HAP-1 (cell line): ENCODE measurements at regions not wholly inside any gene's neighbourhood (a gene's known extent, or its start where the extent isn't known, plus 50 kb on each side); places are given as distances from the start of the nearest gene placed in this dataset.
A peak's percentile ranks its signal among the peaks of the same experiment; 100 is the strongest.

ENCODE experiments used
- DNase-seq, 2 experiments: peaks; one replicate each; pipeline ENCODE4 v3.0.0-alpha.2; 2016 to 2020; ENCODE audit warnings: low spot score in 2 of 2
- H3K27me3 ChIP-seq: fragments of 250-450 bp; sonication (Bioruptor Pico); 2 replicates; pipeline ENCODE4 v1.5.1; 2020; ENCODE audit warnings: low read depth, mild to moderate bottlenecking, moderate library complexity
- H3K36me3 ChIP-seq: fragments of 250-450 bp; sonication (Bioruptor Pico); replicated peaks from 2 replicates; pipeline ENCODE4 v1.5.1; 2020; ENCODE audit warnings: mild to moderate bottlenecking
- H3K4me1 ChIP-seq: fragments of 250-450 bp; sonication (Bioruptor Pico); 2 replicates; pipeline ENCODE4 v1.5.1; 2020; ENCODE audit warnings: mild to moderate bottlenecking
- H3K4me3 ChIP-seq: fragments of 250-450 bp; sonication (Bioruptor Pico); 2 replicates; pipeline ENCODE4 v1.5.1; 2020; ENCODE audit warnings: mild to moderate bottlenecking, moderate library complexity
- H3K9me3 ChIP-seq: fragments of 250-450 bp; sonication (Bioruptor Pico); 2 replicates; pipeline ENCODE4 v1.5.1; 2020; ENCODE audit warnings: mild to moderate bottlenecking, moderate library complexity
- in situ Hi-C: fragments of 300-500 bp; cut with MboI; formaldehyde crosslinking; loops from 3 replicates; pipeline ENCODE4 v1.14.3; 2020; ENCODE audit warnings: low sequenced_read_pairs, inconsistent platforms, mixed read lengths

GRCh38 chr3:111285694-111286093, 214.1 kb downstream of the NECTIN3 start:
- Histone ChIP-seq H3K27me3 (no peaks in the 10 kb centered on the region; the same call in 1 of the 2 replicates), H3K4me3 (no peak overlapping the region), H3K4me1 (peaks cover 5% of the 10 kb centered on the region), H3K36me3 (no peaks in the 10 kb centered on the region), H3K9me3 (no peaks in the 10 kb centered on the region)
- DNase-seq = no peak
- in situ Hi-C loops = no loop called here

GRCh38 chr3:111286746-111287145, 215.1 kb downstream of the NECTIN3 start:
- Histone ChIP-seq H3K36me3 (no peaks in the 10 kb centered on the region), H3K4me3 (no peak overlapping the region), H3K4me1 (peaks cover 5% of the 10 kb centered on the region), H3K9me3 (no peaks in the 10 kb centered on the region), H3K27me3 (no peaks in the 10 kb centered on the region; the same call in 1 of the 2 replicates)
- in situ Hi-C loops = no loop called here
- no peak for DNase-seq

- in situ Hi-C loops = no loop called here
- H3K4me3 ChIP-seq = no peak overlapping the region
- H3K9me3 ChIP-seq = no peaks in the 10 kb centered on the region
- DNase-seq = no peak
- no peaks in the 10 kb centered on the region for H3K27me3 ChIP-seq
- no peaks in the 10 kb centered on the region for H3K36me3 ChIP-seq
- no peaks in the 10 kb centered on the region for H3K4me1 ChIP-seq
Observed at GRCh38 chr3:111292117-111292516, 220.5 kb downstream of the NECTIN3 start.

- H3K4me3 ChIP-seq = no peak overlapping the region
- in situ Hi-C loops = no loop called here
- no peaks in the 10 kb centered on the region for H3K9me3 ChIP-seq
- no peaks in the 10 kb centered on the region for H3K27me3 ChIP-seq
- DNase-seq = no peak
- no peaks in the 10 kb centered on the region for H3K4me1 ChIP-seq
- H3K36me3 ChIP-seq = no peaks in the 10 kb centered on the region
Observed at GRCh38 chr3:111299192-111299615, 227.6 kb downstream of the NECTIN3 start.

GRCh38 chr3:111301238-111301798, 229.7 kb downstream of the NECTIN3 start:
- in situ Hi-C loops = no loop called here
- no peaks in the 10 kb centered on the region for H3K9me3 ChIP-seq
- H3K4me3 ChIP-seq = no peak overlapping the region
- no peaks in the 10 kb centered on the region for H3K27me3 ChIP-seq
- DNase-seq = no peak
- no peaks in the 10 kb centered on the region for H3K4me1 ChIP-seq
- no peaks in the 10 kb centered on the region for H3K36me3 ChIP-seq

GRCh38 chr3:111302063-111302462, 230.4 kb downstream of the NECTIN3 start:
- Histone ChIP-seq H3K4me1 (no peaks in the 10 kb centered on the region), H3K36me3 (no peaks in the 10 kb centered on the region), H3K9me3 (no peaks in the 10 kb centered on the region), H3K27me3 (no peaks in the 10 kb centered on the region), H3K4me3 (no peak overlapping the region)
- DNase-seq = no peak
- in situ Hi-C loops = no loop called here

GRCh38 chr3:111303760-111304159, 232.1 kb downstream of the NECTIN3 start:
- in situ Hi-C loops = no loop called here
- Histone ChIP-seq H3K27me3 (no peaks in the 10 kb centered on the region), H3K4me3 (no peak overlapping the region), H3K9me3 (no peaks in the 10 kb centered on the region), H3K4me1 (no peaks in the 10 kb centered on the region), H3K36me3 (no peaks in the 10 kb centered on the region)
- DNase-seq = no peak

- Histone ChIP-seq H3K4me1 (no peaks in the 10 kb centered on the region), H3K27me3 (no peaks in the 10 kb centered on the region)
- in situ Hi-C loops = no loop called here
Observed at GRCh38 chr3:111307676-111308075, 234.3 kb upstream of the CD96 start.

GRCh38 chr3:111311126-111311525, 230.9 kb upstream of the CD96 start:
- DNase-seq = no peak
- Histone ChIP-seq H3K4me1 (peaks cover 7% of the 10 kb centered on the region; the same call in 1 of the 2 replicates), H3K9me3 (no peaks in the 10 kb centered on the region), H3K36me3 (no peaks in the 10 kb centered on the region), H3K27me3 (no peaks in the 10 kb centered on the region), H3K4me3 (no peak overlapping the region)
- in situ Hi-C loops = no loop called here

More at GRCh38 chr3:111307676-111308075, 234.3 kb upstream of the CD96 start:
- H3K4me3 ChIP-seq = no peak overlapping the region
- H3K9me3 ChIP-seq = no peaks in the 10 kb centered on the region
- no peak for DNase-seq
- H3K36me3 ChIP-seq = no peaks in the 10 kb centered on the region

- H3K4me1 ChIP-seq = peaks cover 8% of the 10 kb centered on the region; the same call in 1 of the 2 replicates
Observed at GRCh38 chr3:111311709-111312235, 230.2 kb upstream of the CD96 start.

GRCh38 chr3:111314181-111314873, 227.7 kb upstream of the CD96 start:
- Histone ChIP-seq H3K27me3 (no peaks in the 10 kb centered on the region), H3K9me3 (no peaks in the 10 kb centered on the region), H3K4me3 (no peak overlapping the region), H3K36me3 (no peaks in the 10 kb centered on the region), H3K4me1 (peaks cover 8% of the 10 kb centered on the region; the same call in 1 of the 2 replicates)
- in situ Hi-C loops = no loop called here
- DNase-seq = no peak

More at GRCh38 chr3:111311709-111312235, 230.2 kb upstream of the CD96 start:
- no peak for DNase-seq
- no peaks in the 10 kb centered on the region for H3K36me3 ChIP-seq
- no peaks in the 10 kb centered on the region for H3K9me3 ChIP-seq
- no peak overlapping the region for H3K4me3 ChIP-seq
- H3K27me3 ChIP-seq = no peaks in the 10 kb centered on the region
- in situ Hi-C loops = no loop called here

GRCh38 chr3:111314898-111315297, 227.1 kb upstream of the CD96 start:
- no peak overlapping the region for H3K4me3 ChIP-seq

GRCh38 chr3:111315930-111316587, 225.9 kb upstream of the CD96 start:
- Histone ChIP-seq H3K27me3 (no peaks in the 10 kb centered on the region), H3K36me3 (no peaks in the 10 kb centered on the region), H3K9me3 (no peaks in the 10 kb centered on the region), H3K4me1 (peaks cover 8% of the 10 kb centered on the region; the same call in 1 of the 2 replicates), H3K4me3 (no peak overlapping the region)
- DNase-seq = peak; percentile 39 to 77
- in situ Hi-C loops = no loop called here

More at GRCh38 chr3:111314898-111315297, 227.1 kb upstream of the CD96 start:
- Histone ChIP-seq H3K27me3 (no peaks in the 10 kb centered on the region), H3K4me1 (peaks cover 8% of the 10 kb centered on the region; the same call in 1 of the 2 replicates), H3K9me3 (no peaks in the 10 kb centered on the region), H3K36me3 (no peaks in the 10 kb centered on the region)
- DNase-seq = no peak
- in situ Hi-C loops = no loop called here

- no peaks in the 10 kb centered on the region for H3K27me3 ChIP-seq
- no peaks in the 10 kb centered on the region for H3K9me3 ChIP-seq
- in situ Hi-C loops = no loop called here
- H3K36me3 ChIP-seq = no peaks in the 10 kb centered on the region
- no peak for DNase-seq
- H3K4me1 ChIP-seq = peaks cover 14% of the 10 kb centered on the region
- H3K4me3 ChIP-seq = no peak overlapping the region
Observed at GRCh38 chr3:111318289-111318688, 223.7 kb upstream of the CD96 start.
